Astrocyte (in vitro differentiated cells and primary cell): ENCODE measurements at regions not wholly inside any gene's neighbourhood (a gene's known extent, or its start where the extent isn't known, plus 50 kb on each side); places are given as distances from the start of the nearest gene placed in this dataset.

Experiments
- CTCF ChIP-seq: IDR thresholded peaks from 2 replicates; pipeline ENCODE4 v1.5.1; 2011; ENCODE audit warnings: low read depth, mild to moderate bottlenecking, inconsistent platforms, low read length, moderate library complexity; ENCODE audit not compliant: insufficient read depth
- EZH2 ChIP-seq: IDR thresholded peaks from 2 replicates; pipeline ENCODE4 v1.6.1; 2012; ENCODE audit warnings: mild to moderate bottlenecking, low read length, inconsistent platforms; ENCODE audit not compliant: insufficient read depth

- TF ChIP-seq CTCF = no peak
- no peak for TF ChIP-seq EZH2
Measured at GRCh38 chr17:70988622-70989021, 819.3 kb downstream of the KCNJ2 start.
